HCT116 (cell line): ENCODE measurements at regions not wholly inside any gene's neighbourhood (a gene's known extent, or its start where the extent isn't known, plus 50 kb on each side); places are given as distances from the start of the nearest gene placed in this dataset.

Experiments
- ATAC-seq: fragments of 200-7000 bp; cut with Tn5 transposase; 2 replicates; pipeline ENCODE4 v1.9.1; 2020; ENCODE audit warnings: mild to moderate bottlenecking, moderate library complexity
- BruUV-seq: library from RNA; stranded (reverse); fragments of 400-500 nt; replicated peaks from 2 replicates; lab custom pipeline; 2021; lab: Mats Ljungman, UMichigan
- CTCF ChIA-PET: fragments of 300-600 bp; sonication (Branson Sonifier 250); formaldehyde crosslinking; loops from one replicate; lab custom pipeline; 2021; ENCODE audit warnings: antibody characterized with exemption; lab: Charles Lee
- POLR2A ChIA-PET: fragments of 300-600, 350-600 bp; sonication (Branson Sonifier 250); formaldehyde crosslinking; loops from one replicate; lab custom pipeline; 2021; ENCODE audit warnings: antibody characterized with exemption; lab: Charles Lee
- RAD21 ChIA-PET, 2 experiments: fragments of 300-600 bp; sonication (Branson Sonifier 250); formaldehyde crosslinking; loops; one replicate each; lab custom pipeline; 2023; ENCODE audit warnings: low total read pairs in 2 of 2; ENCODE audit not compliant: uncharacterized antibody in 2 of 2, unreplicated experiment in 2 of 2, low non-redundant PET in 1 of 2; lab: Charles Lee
- DNase-seq: peaks from one replicate; pipeline ENCODE4 v3.0.0-alpha.2; 2010; ENCODE audit warnings: low read depth, low spot score
- H2AFZ ChIP-seq: fragments of 200-600 bp; shearing (Covaris generic), sonication (generic); 2 replicates; pipeline ENCODE4 v1.6.1; 2017; ENCODE audit warnings: low read depth, mixed run types, mixed read lengths, antibody characterized with exemption, low read length; ENCODE audit not compliant: poor library complexity, severe bottlenecking
- H3K27ac ChIP-seq: 2 replicates; pipeline ENCODE4 v1.5.1; 2012; ENCODE audit warnings: low read depth, low read length
- H3K27me3 ChIP-seq: fragments of 200-600 bp; sonication (generic); 2 replicates; pipeline ENCODE4 v1.6.1; 2016; ENCODE audit warnings: mixed run types, low read length, mixed read lengths; ENCODE audit not compliant: insufficient read depth
- H3K36me3 ChIP-seq, 2 experiments: fragments of 200-500 bp in 1 of 2; fragments of 200-600 bp in 1 of 2; sonication (Bioruptor generic) in 1 of 2; sonication (generic) in 1 of 2; 2 replicates each; pipeline versions ENCODE4 v1.5.1 to v1.6.1; 2014 to 2016; ENCODE audit warnings: low read length in 2 of 2, inconsistent platforms in 1 of 2, mixed read lengths in 1 of 2, mixed run types in 1 of 2; ENCODE audit not compliant: insufficient read depth in 2 of 2, control insufficient read depth in 1 of 2
- H3K4me1 ChIP-seq, 2 experiments: fragments of 200-600 bp in 1 of 2; sonication (generic) in 1 of 2; 2 replicates each; pipeline versions ENCODE4 v1.5.1 to v1.6.1; 2012 to 2017; ENCODE audit warnings: low read length in 2 of 2, inconsistent platforms in 1 of 2, mild to moderate bottlenecking in 1 of 2, mixed read lengths in 1 of 2, mixed run types in 1 of 2, moderate library complexity in 1 of 2; ENCODE audit not compliant: insufficient read depth in 2 of 2, control insufficient read depth in 1 of 2
- H3K4me2 ChIP-seq: fragments of 200-600 bp; sonication (generic); 2 replicates; pipeline ENCODE4 v1.6.1; 2017; ENCODE audit warnings: mixed run types, low read length, mixed read lengths
- H3K4me3 ChIP-seq, 2 experiments: fragments of 200-600 bp in 1 of 2; sonication (generic) in 1 of 2; replicated peaks in 1 of 2; 2 replicates each; pipeline ENCODE4 v1.5.1; 2011 to 2016; ENCODE audit warnings: low read length in 2 of 2, control low read depth in 1 of 2, low read depth in 1 of 2, mild to moderate bottlenecking in 1 of 2, mixed read lengths in 1 of 2, mixed run types in 1 of 2
- H3K79me2 ChIP-seq: fragments of 200-600 bp; sonication (generic); 2 replicates; pipeline ENCODE4 v1.6.1; 2017; ENCODE audit warnings: mild to moderate bottlenecking, mixed run types, low read length, moderate library complexity, mixed read lengths; ENCODE audit not compliant: insufficient read depth
- H3K9ac ChIP-seq: fragments of 200-600 bp; sonication (generic); 2 replicates; pipeline ENCODE4 v1.6.1; 2016; ENCODE audit warnings: low read length, mixed read lengths
- H3K9me2 ChIP-seq: fragments of 200-600 bp; sonication (generic), shearing (Covaris generic); 2 replicates; pipeline ENCODE4 v1.6.1; 2017; ENCODE audit warnings: mixed run types, mild to moderate bottlenecking, moderate library complexity; ENCODE audit not compliant: insufficient read depth
- H3K9me3 ChIP-seq, 2 experiments: fragments of 200-500 bp in 1 of 2; fragments of 200-600 bp in 1 of 2; sonication (Bioruptor generic) in 1 of 2; sonication (generic) in 1 of 2; 2 replicates each; pipeline ENCODE4 v1.6.1; 2014 to 2017; ENCODE audit warnings: low read length in 2 of 2, mixed read lengths in 2 of 2, inconsistent platforms in 1 of 2, low read depth in 1 of 2, mild to moderate bottlenecking in 1 of 2, mixed run types in 1 of 2, moderate library complexity in 1 of 2; ENCODE audit not compliant: control insufficient read depth in 1 of 2, insufficient read depth in 1 of 2
- H4K20me1 ChIP-seq: fragments of 200-600 bp; sonication (generic), shearing (Covaris generic); 2 replicates; pipeline ENCODE4 v1.6.1; 2017; ENCODE audit warnings: mixed run types, mild to moderate bottlenecking, moderate library complexity; ENCODE audit not compliant: insufficient read depth
- CBX3 ChIP-seq: IDR thresholded peaks from 2 replicates; pipeline ENCODE4 v1.6.1; 2012; ENCODE audit warnings: low read depth
- ELF1 ChIP-seq: IDR thresholded peaks from 2 replicates; pipeline ENCODE4 v1.6.1; 2012; ENCODE audit warnings: low read depth, borderline replicate concordance
- FOSL1 ChIP-seq: IDR thresholded peaks from 2 replicates; pipeline ENCODE4 v1.6.1; 2012; ENCODE audit warnings: low read depth
- JUND ChIP-seq: IDR thresholded peaks from 2 replicates; pipeline ENCODE4 v1.6.1; 2012
- POLR2A ChIP-seq: IDR thresholded peaks from 2 replicates; pipeline ENCODE4 v1.7.0; 2011; ENCODE audit warnings: borderline replicate concordance; ENCODE audit not compliant: insufficient read depth, insufficient read length; ENCODE audit errors: extremely low read depth
- POLR2AphosphoS5 ChIP-seq: IDR thresholded peaks from 2 replicates; pipeline ENCODE4 v1.6.1; 2011; ENCODE audit warnings: mild to moderate bottlenecking, low read depth, low read length, moderate library complexity
- RAD21 ChIP-seq: IDR thresholded peaks from 2 replicates; pipeline ENCODE4 v1.6.1; 2012; ENCODE audit warnings: low read depth, mild to moderate bottlenecking
- SIN3A ChIP-seq: IDR thresholded peaks from 2 replicates; pipeline ENCODE4 v1.6.1; 2012; ENCODE audit warnings: low read depth
- SP1 ChIP-seq: IDR thresholded peaks from 2 replicates; pipeline ENCODE4 v1.6.1; 2012; ENCODE audit warnings: low read depth
- TCF7L2 ChIP-seq: IDR thresholded peaks from 2 replicates; pipeline ENCODE4 v1.7.0; 2011; ENCODE audit warnings: borderline replicate concordance, inconsistent platforms; ENCODE audit not compliant: insufficient read depth, insufficient read length; ENCODE audit errors: extremely low read depth
- YY1 ChIP-seq: IDR thresholded peaks from 2 replicates; pipeline ENCODE4 v1.6.1; 2011; ENCODE audit warnings: low read length, low read depth, moderate library complexity, mild to moderate bottlenecking; ENCODE audit not compliant: insufficient replicate concordance; ENCODE audit errors: extremely low read depth
- ZFX ChIP-seq: fragments of 450-650 bp; IDR thresholded peaks from 2 replicates; pipeline ENCODE4 v1.6.1; 2017
- intact Hi-C: fragments of 100-400 bp; cut with micrococcal nuclease; formaldehyde crosslinking; loops from 2 replicates; pipeline ENCODE4 v1.10.0; 2022
- TF ChIP-seq, protein P1 (sequence below): IDR thresholded peaks from 2 replicates; pipeline ENCODE4 v1.6.1; 2011; ENCODE audit warnings: mild to moderate bottlenecking, low read length, moderate library complexity; ENCODE audit not compliant: insufficient replicate concordance; ENCODE audit errors: extremely low read depth
- TF ChIP-seq, protein P2 (sequence below): IDR thresholded peaks from 2 replicates; pipeline ENCODE4 v1.6.1; 2012; ENCODE audit warnings: low read depth
- TF ChIP-seq, protein P3 (sequence below), 3 experiments: fragments of 200-600 bp in 1 of 3; sonication (generic) in 1 of 3; IDR thresholded peaks in 2 of 3; conservative IDR thresholded peaks in 1 of 3; 2 replicates each; pipeline ENCODE4 v1.5.1; 2012 to 2017; ENCODE audit warnings: low read depth in 2 of 3, low read length in 2 of 3, antibody characterized with exemption in 1 of 3, borderline replicate concordance in 1 of 3, control low read depth in 1 of 3, mild to moderate bottlenecking in 1 of 3, mixed read lengths in 1 of 3, mixed run types in 1 of 3, moderate library complexity in 1 of 3; ENCODE audit not compliant: insufficient read depth in 1 of 3

DNA sequence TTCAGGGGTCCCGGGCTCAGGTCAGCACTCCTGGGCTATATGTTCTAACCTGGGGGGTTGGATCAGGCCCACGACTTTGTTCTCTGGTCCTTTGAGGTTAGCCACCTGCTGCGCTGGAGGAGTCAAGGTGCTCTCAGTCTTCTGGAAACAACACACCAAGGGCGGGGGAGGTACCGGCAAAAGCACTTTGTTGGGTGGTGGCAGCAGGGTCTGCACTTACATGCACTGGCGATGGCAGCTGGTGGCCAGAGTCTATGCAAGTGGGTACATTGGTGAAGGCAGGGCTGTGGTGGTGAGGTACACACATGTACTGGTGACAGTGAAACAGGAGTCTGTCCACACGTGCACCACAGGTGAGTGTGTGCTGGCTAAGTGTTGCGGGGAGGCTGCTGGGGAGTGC lies 194.2 kb upstream of the MAGI2 start:
- no peak for ATAC-seq
- no peaks in the 10 kb centered on the region for H3K79me2 ChIP-seq
- POLR2A ChIA-PET: no interaction called here
- H3K27ac ChIP-seq: no peak overlapping the region
- H3K9ac ChIP-seq: no peak overlapping the region
- intact Hi-C loops: no loop called here
- no peaks in the 10 kb centered on the region for H4K20me1 ChIP-seq
- RAD21 ChIA-PET: no interaction called here
- no peaks in the 10 kb centered on the region for H3K27me3 ChIP-seq
- H3K36me3 ChIP-seq: no peaks in the 10 kb centered on the region
- CTCF ChIA-PET: no interaction called here
- no peak overlapping the region for H2AFZ ChIP-seq
- H3K9me3 ChIP-seq: no peaks in the 10 kb centered on the region
- H3K4me3 ChIP-seq: no peak overlapping the region
- TF ChIP-seq CBX3: no peak
- TF ChIP-seq, protein P1, sequence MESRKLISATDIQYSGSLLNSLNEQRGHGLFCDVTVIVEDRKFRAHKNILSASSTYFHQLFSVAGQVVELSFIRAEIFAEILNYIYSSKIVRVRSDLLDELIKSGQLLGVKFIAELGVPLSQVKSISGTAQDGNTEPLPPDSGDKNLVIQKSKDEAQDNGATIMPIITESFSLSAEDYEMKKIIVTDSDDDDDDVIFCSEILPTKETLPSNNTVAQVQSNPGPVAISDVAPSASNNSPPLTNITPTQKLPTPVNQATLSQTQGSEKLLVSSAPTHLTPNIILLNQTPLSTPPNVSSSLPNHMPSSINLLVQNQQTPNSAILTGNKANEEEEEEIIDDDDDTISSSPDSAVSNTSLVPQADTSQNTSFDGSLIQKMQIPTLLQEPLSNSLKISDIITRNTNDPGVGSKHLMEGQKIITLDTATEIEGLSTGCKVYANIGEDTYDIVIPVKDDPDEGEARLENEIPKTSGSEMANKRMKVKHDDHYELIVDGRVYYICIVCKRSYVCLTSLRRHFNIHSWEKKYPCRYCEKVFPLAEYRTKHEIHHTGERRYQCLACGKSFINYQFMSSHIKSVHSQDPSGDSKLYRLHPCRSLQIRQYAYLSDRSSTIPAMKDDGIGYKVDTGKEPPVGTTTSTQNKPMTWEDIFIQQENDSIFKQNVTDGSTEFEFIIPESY: no peak
- TF ChIP-seq POLR2A: no peak
- no peak for TF ChIP-seq SIN3A
- TF ChIP-seq RAD21: no peak
- TF ChIP-seq FOSL1: no peak
- no peak for TF ChIP-seq ELF1
- TF ChIP-seq POLR2AphosphoS5: no peak
- TF ChIP-seq, protein P2, sequence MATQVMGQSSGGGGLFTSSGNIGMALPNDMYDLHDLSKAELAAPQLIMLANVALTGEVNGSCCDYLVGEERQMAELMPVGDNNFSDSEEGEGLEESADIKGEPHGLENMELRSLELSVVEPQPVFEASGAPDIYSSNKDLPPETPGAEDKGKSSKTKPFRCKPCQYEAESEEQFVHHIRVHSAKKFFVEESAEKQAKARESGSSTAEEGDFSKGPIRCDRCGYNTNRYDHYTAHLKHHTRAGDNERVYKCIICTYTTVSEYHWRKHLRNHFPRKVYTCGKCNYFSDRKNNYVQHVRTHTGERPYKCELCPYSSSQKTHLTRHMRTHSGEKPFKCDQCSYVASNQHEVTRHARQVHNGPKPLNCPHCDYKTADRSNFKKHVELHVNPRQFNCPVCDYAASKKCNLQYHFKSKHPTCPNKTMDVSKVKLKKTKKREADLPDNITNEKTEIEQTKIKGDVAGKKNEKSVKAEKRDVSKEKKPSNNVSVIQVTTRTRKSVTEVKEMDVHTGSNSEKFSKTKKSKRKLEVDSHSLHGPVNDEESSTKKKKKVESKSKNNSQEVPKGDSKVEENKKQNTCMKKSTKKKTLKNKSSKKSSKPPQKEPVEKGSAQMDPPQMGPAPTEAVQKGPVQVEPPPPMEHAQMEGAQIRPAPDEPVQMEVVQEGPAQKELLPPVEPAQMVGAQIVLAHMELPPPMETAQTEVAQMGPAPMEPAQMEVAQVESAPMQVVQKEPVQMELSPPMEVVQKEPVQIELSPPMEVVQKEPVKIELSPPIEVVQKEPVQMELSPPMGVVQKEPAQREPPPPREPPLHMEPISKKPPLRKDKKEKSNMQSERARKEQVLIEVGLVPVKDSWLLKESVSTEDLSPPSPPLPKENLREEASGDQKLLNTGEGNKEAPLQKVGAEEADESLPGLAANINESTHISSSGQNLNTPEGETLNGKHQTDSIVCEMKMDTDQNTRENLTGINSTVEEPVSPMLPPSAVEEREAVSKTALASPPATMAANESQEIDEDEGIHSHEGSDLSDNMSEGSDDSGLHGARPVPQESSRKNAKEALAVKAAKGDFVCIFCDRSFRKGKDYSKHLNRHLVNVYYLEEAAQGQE: no peak
- TF ChIP-seq YY1: no peak
- TF ChIP-seq, protein P3, sequence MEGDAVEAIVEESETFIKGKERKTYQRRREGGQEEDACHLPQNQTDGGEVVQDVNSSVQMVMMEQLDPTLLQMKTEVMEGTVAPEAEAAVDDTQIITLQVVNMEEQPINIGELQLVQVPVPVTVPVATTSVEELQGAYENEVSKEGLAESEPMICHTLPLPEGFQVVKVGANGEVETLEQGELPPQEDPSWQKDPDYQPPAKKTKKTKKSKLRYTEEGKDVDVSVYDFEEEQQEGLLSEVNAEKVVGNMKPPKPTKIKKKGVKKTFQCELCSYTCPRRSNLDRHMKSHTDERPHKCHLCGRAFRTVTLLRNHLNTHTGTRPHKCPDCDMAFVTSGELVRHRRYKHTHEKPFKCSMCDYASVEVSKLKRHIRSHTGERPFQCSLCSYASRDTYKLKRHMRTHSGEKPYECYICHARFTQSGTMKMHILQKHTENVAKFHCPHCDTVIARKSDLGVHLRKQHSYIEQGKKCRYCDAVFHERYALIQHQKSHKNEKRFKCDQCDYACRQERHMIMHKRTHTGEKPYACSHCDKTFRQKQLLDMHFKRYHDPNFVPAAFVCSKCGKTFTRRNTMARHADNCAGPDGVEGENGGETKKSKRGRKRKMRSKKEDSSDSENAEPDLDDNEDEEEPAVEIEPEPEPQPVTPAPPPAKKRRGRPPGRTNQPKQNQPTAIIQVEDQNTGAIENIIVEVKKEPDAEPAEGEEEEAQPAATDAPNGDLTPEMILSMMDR (IDR thresholded peaks at IDR 0.05 in 2 of 3, conservative IDR thresholded peaks at IDR 0.05 in 1 of 3; ENCODE audit: borderline replicate concordance in 1 of 3, insufficient read depth in 1 of 3, low read depth in 2 of 3, low read length in 2 of 3): no peak
- TF ChIP-seq TCF7L2: no peak
- no peak for TF ChIP-seq SP1
- TF ChIP-seq ZFX: no peak
- no peak for TF ChIP-seq JUND
- no TSS peak for BruUV-seq
- H3K4me1 ChIP-seq: 0 out of 4 replicates have a peak, but pooled peaks cover 0 to under 1% of the 10 kb centered on the region in 2 experiments
- no peak overlapping the region for H3K4me2 ChIP-seq
- no peak for DNase-seq
- H3K9me2 ChIP-seq: no peaks in the 10 kb centered on the region
